Activated naive CD4-positive, alpha-beta T cell treated with anti-CD3 and anti-CD28 coated beads, Interleukin-2, amount 50 U/mL, for 72 hours (primary cell): ENCODE measurements at regions not wholly inside any gene's neighbourhood (a gene's known extent, or its start where the extent isn't known, plus 50 kb on each side); places are given as distances from the start of the nearest gene placed in this dataset.
"Not testable (repeated sequence)": the region's sequence is repeated elsewhere in the genome, so short reads cannot be mapped to it uniquely, and the experiment has no call there.

Source experiments
- ATAC-seq, 2 donors: fragments of 150-1000 bp; cut with Tn5 transposase; 2 replicates each; pipeline ENCODE4 v1.10.0; 2021; ENCODE audit warnings: mild to moderate bottlenecking in 2 of 2, moderate library complexity in 2 of 2
- DNase-seq, 2 donors: peaks; one replicate each; pipeline ENCODE4 v3.0.0; 2021 to 2022; ENCODE audit warnings: low spot score in 2 of 2
- H3K27ac Mint-ChIP-seq, 2 donors: one replicate each; pipeline ENCODE4 v1.8.0; 2022; ENCODE audit warnings: mild to moderate bottlenecking in 2 of 2, mixed read lengths in 2 of 2
- H3K36me3 Mint-ChIP-seq, 2 donors: one replicate each; pipeline ENCODE4 v1.8.0; 2022; ENCODE audit warnings: mixed read lengths in 2 of 2
- H3K9me3 Mint-ChIP-seq, 2 donors: one replicate each; pipeline ENCODE4 v1.8.0; 2022; ENCODE audit warnings: mixed read lengths in 2 of 2

- not testable (repeated sequence) for H3K36me3 Mint-ChIP-seq, H3K9me3 Mint-ChIP-seq, ATAC-seq, DNase-seq, H3K27ac Mint-ChIP-seq
These were observed 54.8 kb upstream of the FAM90A1 start for GRCh38 chr12:8282181-8282580.

- ATAC-seq, H3K9me3 Mint-ChIP-seq, DNase-seq, H3K27ac Mint-ChIP-seq, H3K36me3 Mint-ChIP-seq: not testable (repeated sequence)
These were observed 58.3 kb upstream of the FAM90A1 start for GRCh38 chr12:8285681-8286080.

- H3K36me3 Mint-ChIP-seq, ATAC-seq, DNase-seq, H3K27ac Mint-ChIP-seq, H3K9me3 Mint-ChIP-seq: not testable (repeated sequence)
These were observed 64.3 kb upstream of the FAM90A1 start for GRCh38 chr12:8291764-8292163.

GRCh38 chr12:8294662-8295061 is 67.2 kb upstream of the FAM90A1 start:
- ATAC-seq, H3K9me3 Mint-ChIP-seq, H3K27ac Mint-ChIP-seq, H3K36me3 Mint-ChIP-seq, DNase-seq: not testable (repeated sequence)

- H3K9me3 Mint-ChIP-seq, DNase-seq, H3K36me3 Mint-ChIP-seq, H3K27ac Mint-ChIP-seq, ATAC-seq: not testable (repeated sequence)
These were observed 81.2 kb upstream of the FAM90A1 start for GRCh38 chr12:8308611-8309010.

GRCh38 chr12:8315997-8316396 is 88.6 kb upstream of the FAM90A1 start:
- not testable (repeated sequence) for H3K36me3 Mint-ChIP-seq, ATAC-seq

GRCh38 chr12:8317675-8318074 is 90.3 kb upstream of the FAM90A1 start:
- not testable (repeated sequence) for ATAC-seq, H3K9me3 Mint-ChIP-seq, H3K27ac Mint-ChIP-seq, H3K36me3 Mint-ChIP-seq, DNase-seq

More at GRCh38 chr12:8315997-8316396, 88.6 kb upstream of the FAM90A1 start:
- H3K27ac Mint-ChIP-seq, H3K9me3 Mint-ChIP-seq, DNase-seq: not testable (repeated sequence)

- peak overlapping the region in 1 of 2 donors; percentile 42 for H3K27ac Mint-ChIP-seq
- H3K9me3 Mint-ChIP-seq, ATAC-seq, H3K36me3 Mint-ChIP-seq: not testable (repeated sequence)
- DNase-seq, result peak in 1 of 2 donors; percentile 32
These were observed 92.9 kb upstream of the FAM90A1 start for GRCh38 chr12:8320251-8320730.

GRCh38 chr12:8320791-8321370 is 93.5 kb upstream of the FAM90A1 start:
- not testable (repeated sequence) for DNase-seq, ATAC-seq, H3K9me3 Mint-ChIP-seq, H3K36me3 Mint-ChIP-seq
- H3K27ac Mint-ChIP-seq, result peak overlapping the region in 1 of 2 donors; percentile 42

GRCh38 chr12:8325145-8325839 is 97.9 kb upstream of the FAM90A1 start:
- H3K27ac Mint-ChIP-seq, DNase-seq, H3K36me3 Mint-ChIP-seq, ATAC-seq, H3K9me3 Mint-ChIP-seq: not testable (repeated sequence)

GRCh38 chr12:8328835-8329234 is 101.4 kb upstream of the FAM90A1 start:
- not testable (repeated sequence) for H3K36me3 Mint-ChIP-seq, DNase-seq, H3K9me3 Mint-ChIP-seq, H3K27ac Mint-ChIP-seq, ATAC-seq

- H3K36me3 Mint-ChIP-seq, DNase-seq, ATAC-seq, H3K27ac Mint-ChIP-seq, H3K9me3 Mint-ChIP-seq: not testable (repeated sequence)
These were observed 105.0 kb upstream of the FAM90A1 start for GRCh38 chr12:8332373-8332772.

GRCh38 chr12:8351073-8351472 is 104.7 kb upstream of the CLEC6A start:
- not testable (repeated sequence) for H3K27ac Mint-ChIP-seq, H3K36me3 Mint-ChIP-seq, DNase-seq, ATAC-seq
- peaks cover 11 to 14% of the 10 kb centered on the region in 2 donors for H3K9me3 Mint-ChIP-seq

GRCh38 chr12:8354741-8355140 is 101.0 kb upstream of the CLEC6A start:
- DNase-seq, H3K9me3 Mint-ChIP-seq, ATAC-seq: not testable (repeated sequence)

GRCh38 chr12:8355531-8355930 is 100.2 kb upstream of the CLEC6A start:
- not testable (repeated sequence) for H3K9me3 Mint-ChIP-seq, H3K27ac Mint-ChIP-seq, H3K36me3 Mint-ChIP-seq, ATAC-seq, DNase-seq

More at GRCh38 chr12:8354741-8355140, 101.0 kb upstream of the CLEC6A start:
- H3K36me3 Mint-ChIP-seq, H3K27ac Mint-ChIP-seq: not testable (repeated sequence)

GRCh38 chr12:8373744-8374143 is 82.0 kb upstream of the CLEC6A start:
- not testable (repeated sequence) for ATAC-seq

GRCh38 chr12:8375122-8375521 is 80.6 kb upstream of the CLEC6A start:
- ATAC-seq, H3K36me3 Mint-ChIP-seq, H3K27ac Mint-ChIP-seq, H3K9me3 Mint-ChIP-seq, DNase-seq: not testable (repeated sequence)

More at GRCh38 chr12:8373744-8374143, 82.0 kb upstream of the CLEC6A start:
- H3K27ac Mint-ChIP-seq, H3K36me3 Mint-ChIP-seq, H3K9me3 Mint-ChIP-seq, DNase-seq: not testable (repeated sequence)

GRCh38 chr12:8377756-8378155 is 78.0 kb upstream of the CLEC6A start:
- H3K27ac Mint-ChIP-seq, DNase-seq, ATAC-seq, H3K36me3 Mint-ChIP-seq, H3K9me3 Mint-ChIP-seq: not testable (repeated sequence)
